HepG2 (cell line): ENCODE measurements at regions not wholly inside any gene's neighbourhood (a gene's known extent, or its start where the extent isn't known, plus 50 kb on each side); places are given as distances from the start of the nearest gene placed in this dataset.

Source experiments
- EP300 ChIP-seq, 3 experiments: sonication (generic) in 1 of 3; formaldehyde crosslinking in 1 of 3; IDR thresholded peaks; 2 replicates each; pipeline versions ENCODE4 v1.5.1 to v1.6.1; 2011 to 2020; ENCODE audit warnings: low read depth in 2 of 3, low read length in 2 of 3, borderline replicate concordance in 1 of 3, improper control_type of control experiment in 1 of 3, mild to moderate bottlenecking in 1 of 3, missing genetic modification reagents in 1 of 3, moderate library complexity in 1 of 3
- FOSL2 ChIP-seq: sonication (generic); formaldehyde crosslinking; IDR thresholded peaks from 2 replicates; pipeline ENCODE4 v1.4.0; 2020; ENCODE audit warnings: missing genetic modification reagents
- FOXA1 ChIP-seq, 2 experiments: fragments of 450-650 bp in 1 of 2; sonication (generic) in 1 of 2; formaldehyde crosslinking in 1 of 2; IDR thresholded peaks; 2 replicates each; pipeline versions ENCODE4 v1.4.0 to v1.6.1; 2016 to 2020; ENCODE audit warnings: missing genetic modification reagents in 1 of 2
- FOXP1 ChIP-seq, 2 experiments: fragments of 450-650 bp in 1 of 2; IDR thresholded peaks; 2 replicates each; pipeline ENCODE4 v1.6.1; 2017 to 2018; ENCODE audit warnings: antibody characterized with exemption in 1 of 2
- HHEX ChIP-seq: IDR thresholded peaks from 2 replicates; pipeline ENCODE4 v1.6.1; 2016; ENCODE audit warnings: control low read depth
- NCOA2 ChIP-seq: sonication (generic); formaldehyde crosslinking; IDR thresholded peaks from 2 replicates; pipeline ENCODE4 v1.8.0; 2022; ENCODE audit warnings: inconsistent platforms
- SOX13 ChIP-seq, 3 experiments: fragments of 450-650 bp in 1 of 3; sonication (generic) in 1 of 3; formaldehyde crosslinking in 1 of 3; IDR thresholded peaks in 2 of 3; conservative IDR thresholded peaks in 1 of 3; 2 replicates each; pipeline versions ENCODE4 v1.5.0 to v1.6.1; 2016 to 2020; ENCODE audit warnings: antibody characterized with exemption in 1 of 3, mild to moderate bottlenecking in 1 of 3, missing compliant biosample characterization in 1 of 3, missing genetic modification reagents in 1 of 3, moderate library complexity in 1 of 3
- SPEN ChIP-seq: sonication (generic); formaldehyde crosslinking; IDR thresholded peaks from 2 replicates; pipeline ENCODE4 v1.5.1; 2020; ENCODE audit warnings: low read depth, mild to moderate bottlenecking, missing genetic modification reagents
- TRIM24 ChIP-seq: sonication (generic); formaldehyde crosslinking; IDR thresholded peaks from 2 replicates; pipeline ENCODE4 v1.8.0; 2022; ENCODE audit warnings: mild to moderate bottlenecking, missing genetic modification reagents
- XRCC5 ChIP-seq: fragments of 200-400 bp; formaldehyde crosslinking; optimal IDR thresholded peaks from 2 replicates; pipeline ENCODE3; 2017; ENCODE audit warnings: mild to moderate bottlenecking, low read length
- ZKSCAN8 ChIP-seq: IDR thresholded peaks from 2 replicates; pipeline ENCODE4 v1.6.1; 2016; ENCODE audit warnings: borderline replicate concordance, missing genetic modification reagents, missing compliant biosample characterization
- ZMYM4 ChIP-seq: sonication (generic); formaldehyde crosslinking; IDR thresholded peaks from 2 replicates; pipeline ENCODE4 v1.8.1; 2023; ENCODE audit warnings: mild to moderate bottlenecking, missing genetic modification reagents
- ZNF543 ChIP-seq: sonication (generic); formaldehyde crosslinking; IDR thresholded peaks from 2 replicates; pipeline ENCODE4 v1.4.0; 2020; ENCODE audit warnings: mild to moderate bottlenecking, missing genetic modification reagents
- ZNF644 ChIP-seq: IDR thresholded peaks from 2 replicates; pipeline ENCODE4 v1.6.1; 2016; ENCODE audit warnings: low read depth
- ZSCAN9 ChIP-seq: IDR thresholded peaks from 2 replicates; pipeline ENCODE4 v1.6.1; 2016; ENCODE audit warnings: borderline replicate concordance
- TF ChIP-seq, protein P1 (sequence below): sonication (generic); formaldehyde crosslinking; IDR thresholded peaks from 2 replicates; pipeline ENCODE4 v1.4.0; 2020; ENCODE audit warnings: mild to moderate bottlenecking, missing genetic modification reagents
- TF ChIP-seq, protein P2 (sequence below): sonication (generic); formaldehyde crosslinking; IDR thresholded peaks from 2 replicates; pipeline ENCODE4 v1.5.0; 2020; ENCODE audit warnings: missing genetic modification reagents
- TF ChIP-seq, protein P3 (sequence below): sonication (generic); formaldehyde crosslinking; IDR thresholded peaks from 2 replicates; pipeline ENCODE4 v1.5.0; 2020; ENCODE audit warnings: missing genetic modification reagents
- TF ChIP-seq, protein P4 (sequence below): sonication (generic); formaldehyde crosslinking; IDR thresholded peaks from 2 replicates; pipeline ENCODE4 v1.5.1; 2020; ENCODE audit warnings: mild to moderate bottlenecking, missing genetic modification reagents, borderline replicate concordance

DNA sequence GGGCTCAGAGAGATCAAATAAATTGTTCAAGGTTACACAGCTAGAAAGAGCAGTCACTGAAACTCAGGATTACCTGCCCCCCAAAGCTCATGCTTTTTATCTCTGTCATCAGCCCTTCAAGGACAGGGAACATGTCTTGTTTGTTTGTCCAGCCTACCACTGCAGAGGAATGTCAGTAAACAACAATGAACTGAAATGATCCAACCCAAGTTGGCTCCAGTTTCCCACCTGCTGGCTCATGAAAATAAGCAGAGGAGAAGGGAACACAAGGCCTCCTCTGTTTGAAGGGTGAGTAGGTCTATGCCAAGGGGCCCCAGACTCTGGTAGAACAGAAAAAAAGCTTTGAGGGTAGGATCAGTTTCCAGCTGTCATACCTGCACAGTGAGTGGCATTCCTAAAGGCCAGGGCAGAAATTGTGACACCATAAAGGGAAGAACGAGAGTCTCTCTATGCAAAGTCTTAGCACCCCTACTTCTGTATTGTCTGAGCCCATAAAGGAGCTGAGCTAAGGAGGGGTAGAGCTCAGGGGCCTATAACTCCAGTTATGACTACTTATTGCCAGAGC, 115.2 kb downstream of the TRIM36 start (continued):
- TF ChIP-seq FOXA1 (IDR thresholded peaks at IDR 0.05) (no peak), FOXA1 (CRISPR knock-in tag; IDR thresholded peaks at IDR 0.05) (peak; percentile 39; the same call in 1 of the 2 replicates), ZKSCAN8 (0 out of 2 replicates have a peak, but pooled peaks have one; percentile 11), EP300 (IDR thresholded peaks at IDR 0.05; ENCODE audit: low read depth in 2 of 2, low read length in 2 of 2) (peak in 1 of 2 experiments; percentile 58; a peak in 1 of 4 replicates), EP300 (CRISPR knock-in tag; IDR thresholded peaks at IDR 0.05; ENCODE audit: borderline replicate concordance) (no peak; the same call in 1 of the 2 replicates), FOSL2 (CRISPR knock-in tag) (peak; percentile 42; the same call in 1 of the 2 replicates), XRCC5 (peak; percentile 36), ZNF543 (CRISPR knock-in tag) (peak; percentile 91), ZMYM4 (CRISPR knock-in tag) (peak; percentile 30; the same call in 1 of the 2 replicates), HHEX (CRISPR knock-in tag) (0 out of 2 replicates have a peak, but pooled peaks have one; percentile 49), ZSCAN9 (CRISPR knock-in tag) (no peak), ZNF644 (CRISPR knock-in tag) (peak; percentile 71; the same call in 1 of the 2 replicates), SOX13 (IDR thresholded peaks at IDR 0.05) (no peak), SOX13 (CRISPR knock-in tag; conservative IDR thresholded peaks at IDR 0.05 in 1 of 2, IDR thresholded peaks at IDR 0.05 in 1 of 2) (peak in 1 of 2 experiments; percentile 61; a peak in 1 of 4 replicates), FOXP1 (IDR thresholded peaks at IDR 0.05) (no peak), FOXP1 (CRISPR knock-in tag; IDR thresholded peaks at IDR 0.05) (peak; percentile 81), TRIM24 (CRISPR knock-in tag) (no peak), SPEN (no peak), NCOA2 (peak; percentile 50; the same call in 1 of the 2 replicates)
- TF ChIP-seq, protein P1, sequence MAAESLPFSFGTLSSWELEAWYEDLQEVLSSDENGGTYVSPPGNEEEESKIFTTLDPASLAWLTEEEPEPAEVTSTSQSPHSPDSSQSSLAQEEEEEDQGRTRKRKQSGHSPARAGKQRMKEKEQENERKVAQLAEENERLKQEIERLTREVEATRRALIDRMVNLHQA (CRISPR knock-in tag): no peak
- TF ChIP-seq, protein P2, sequence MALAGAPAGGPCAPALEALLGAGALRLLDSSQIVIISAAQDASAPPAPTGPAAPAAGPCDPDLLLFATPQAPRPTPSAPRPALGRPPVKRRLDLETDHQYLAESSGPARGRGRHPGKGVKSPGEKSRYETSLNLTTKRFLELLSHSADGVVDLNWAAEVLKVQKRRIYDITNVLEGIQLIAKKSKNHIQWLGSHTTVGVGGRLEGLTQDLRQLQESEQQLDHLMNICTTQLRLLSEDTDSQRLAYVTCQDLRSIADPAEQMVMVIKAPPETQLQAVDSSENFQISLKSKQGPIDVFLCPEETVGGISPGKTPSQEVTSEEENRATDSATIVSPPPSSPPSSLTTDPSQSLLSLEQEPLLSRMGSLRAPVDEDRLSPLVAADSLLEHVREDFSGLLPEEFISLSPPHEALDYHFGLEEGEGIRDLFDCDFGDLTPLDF: no peak
- TF ChIP-seq, protein P3, sequence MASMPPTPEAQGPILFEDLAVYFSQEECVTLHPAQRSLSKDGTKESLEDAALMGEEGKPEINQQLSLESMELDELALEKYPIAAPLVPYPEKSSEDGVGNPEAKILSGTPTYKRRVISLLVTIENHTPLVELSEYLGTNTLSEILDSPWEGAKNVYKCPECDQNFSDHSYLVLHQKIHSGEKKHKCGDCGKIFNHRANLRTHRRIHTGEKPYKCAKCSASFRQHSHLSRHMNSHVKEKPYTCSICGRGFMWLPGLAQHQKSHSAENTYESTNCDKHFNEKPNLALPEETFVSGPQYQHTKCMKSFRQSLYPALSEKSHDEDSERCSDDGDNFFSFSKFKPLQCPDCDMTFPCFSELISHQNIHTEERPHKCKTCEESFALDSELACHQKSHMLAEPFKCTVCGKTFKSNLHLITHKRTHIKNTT: no peak
- TF ChIP-seq, protein P4, sequence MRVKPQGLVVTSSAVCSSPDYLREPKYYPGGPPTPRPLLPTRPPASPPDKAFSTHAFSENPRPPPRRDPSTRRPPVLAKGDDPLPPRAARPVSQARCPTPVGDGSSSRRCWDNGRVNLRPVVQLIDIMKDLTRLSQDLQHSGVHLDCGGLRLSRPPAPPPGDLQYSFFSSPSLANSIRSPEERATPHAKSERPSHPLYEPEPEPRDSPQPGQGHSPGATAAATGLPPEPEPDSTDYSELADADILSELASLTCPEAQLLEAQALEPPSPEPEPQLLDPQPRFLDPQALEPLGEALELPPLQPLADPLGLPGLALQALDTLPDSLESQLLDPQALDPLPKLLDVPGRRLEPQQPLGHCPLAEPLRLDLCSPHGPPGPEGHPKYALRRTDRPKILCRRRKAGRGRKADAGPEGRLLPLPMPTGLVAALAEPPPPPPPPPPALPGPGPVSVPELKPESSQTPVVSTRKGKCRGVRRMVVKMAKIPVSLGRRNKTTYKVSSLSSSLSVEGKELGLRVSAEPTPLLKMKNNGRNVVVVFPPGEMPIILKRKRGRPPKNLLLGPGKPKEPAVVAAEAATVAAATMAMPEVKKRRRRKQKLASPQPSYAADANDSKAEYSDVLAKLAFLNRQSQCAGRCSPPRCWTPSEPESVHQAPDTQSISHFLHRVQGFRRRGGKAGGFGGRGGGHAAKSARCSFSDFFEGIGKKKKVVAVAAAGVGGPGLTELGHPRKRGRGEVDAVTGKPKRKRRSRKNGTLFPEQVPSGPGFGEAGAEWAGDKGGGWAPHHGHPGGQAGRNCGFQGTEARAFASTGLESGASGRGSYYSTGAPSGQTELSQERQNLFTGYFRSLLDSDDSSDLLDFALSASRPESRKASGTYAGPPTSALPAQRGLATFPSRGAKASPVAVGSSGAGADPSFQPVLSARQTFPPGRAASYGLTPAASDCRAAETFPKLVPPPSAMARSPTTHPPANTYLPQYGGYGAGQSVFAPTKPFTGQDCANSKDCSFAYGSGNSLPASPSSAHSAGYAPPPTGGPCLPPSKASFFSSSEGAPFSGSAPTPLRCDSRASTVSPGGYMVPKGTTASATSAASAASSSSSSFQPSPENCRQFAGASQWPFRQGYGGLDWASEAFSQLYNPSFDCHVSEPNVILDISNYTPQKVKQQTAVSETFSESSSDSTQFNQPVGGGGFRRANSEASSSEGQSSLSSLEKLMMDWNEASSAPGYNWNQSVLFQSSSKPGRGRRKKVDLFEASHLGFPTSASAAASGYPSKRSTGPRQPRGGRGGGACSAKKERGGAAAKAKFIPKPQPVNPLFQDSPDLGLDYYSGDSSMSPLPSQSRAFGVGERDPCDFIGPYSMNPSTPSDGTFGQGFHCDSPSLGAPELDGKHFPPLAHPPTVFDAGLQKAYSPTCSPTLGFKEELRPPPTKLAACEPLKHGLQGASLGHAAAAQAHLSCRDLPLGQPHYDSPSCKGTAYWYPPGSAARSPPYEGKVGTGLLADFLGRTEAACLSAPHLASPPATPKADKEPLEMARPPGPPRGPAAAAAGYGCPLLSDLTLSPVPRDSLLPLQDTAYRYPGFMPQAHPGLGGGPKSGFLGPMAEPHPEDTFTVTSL (CRISPR knock-in tag): 0 out of 2 replicates have a peak, but pooled peaks have one; percentile 37
